T-helper 17 cell (primary cell): ENCODE measurements at regions not wholly inside any gene's neighbourhood (a gene's known extent, or its start where the extent isn't known, plus 50 kb on each side); places are given as distances from the start of the nearest gene placed in this dataset.

Experiments used
- ATAC-seq: fragments of 150-1000 bp; cut with Tn5 transposase; 2 replicates; pipeline ENCODE4 v1.10.0; 2021; ENCODE audit warnings: mild to moderate bottlenecking, moderate library complexity
- DNase-seq, 3 donors: peaks; one replicate each; pipeline versions ENCODE4 v3.0.0 to v3.0.0-alpha.2; 2020 to 2021
- H3K9me3 ChIP-seq: one replicate; pipeline ENCODE4 v1.7.0; 2013; ENCODE audit warnings: low read length, mild to moderate bottlenecking; ENCODE audit not compliant: control insufficient read depth, poor library complexity, severe bottlenecking
- H3K27ac Mint-ChIP-seq: one replicate; pipeline ENCODE4 v1.8.0; 2022; ENCODE audit warnings: mild to moderate bottlenecking, moderate library complexity, mixed read lengths
- H3K27me3 Mint-ChIP-seq: one replicate; pipeline ENCODE4 v1.8.0; 2022; ENCODE audit warnings: mixed read lengths
- H3K36me3 Mint-ChIP-seq: one replicate; pipeline ENCODE4 v1.8.0; 2022; ENCODE audit warnings: low read depth, mixed read lengths
- H3K4me1 Mint-ChIP-seq: one replicate; pipeline ENCODE4 v1.8.0; 2022; ENCODE audit warnings: mild to moderate bottlenecking, mixed read lengths
- H3K4me3 Mint-ChIP-seq: one replicate; pipeline ENCODE4 v1.8.0; 2022; ENCODE audit warnings: mild to moderate bottlenecking, moderate library complexity, mixed read lengths

DNA sequence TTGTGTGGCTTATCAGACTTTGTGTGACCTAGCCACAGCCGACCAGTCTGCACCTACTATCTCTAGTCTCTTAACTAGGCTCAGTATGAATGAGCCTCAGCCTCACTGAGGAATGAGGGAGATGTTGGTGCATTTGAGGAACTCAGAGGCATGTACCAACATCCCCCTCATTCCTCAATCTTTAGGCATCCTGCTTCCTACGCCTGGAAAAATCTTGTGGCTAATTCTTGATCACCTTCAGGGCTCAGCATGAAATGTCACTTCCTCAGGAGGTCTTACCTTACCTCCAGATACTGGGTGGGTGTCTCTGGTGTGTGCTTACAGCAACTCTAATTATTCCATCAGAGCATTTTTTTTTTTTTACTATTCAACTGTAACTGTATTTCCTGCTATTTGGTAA is 148.8 kb upstream of the TMCC3 start:
- H3K4me1 Mint-ChIP-seq, result peaks cover 5% of the 10 kb centered on the region
- H3K27ac Mint-ChIP-seq, result no peak overlapping the region
- peaks cover 28% of the 10 kb centered on the region for H3K27me3 Mint-ChIP-seq
- ATAC-seq (no peak), DNase-seq (no peak)
- no peaks in the 10 kb centered on the region for H3K9me3 ChIP-seq
- no peak overlapping the region for H3K4me3 Mint-ChIP-seq
- H3K36me3 Mint-ChIP-seq, result no peaks in the 10 kb centered on the region

- Mint-ChIP-seq H3K4me3 (no peak overlapping the region), H3K27ac (no peak overlapping the region), H3K36me3 (no peaks in the 10 kb centered on the region), H3K4me1 (peaks cover 5% of the 10 kb centered on the region), H3K27me3 (peaks cover 26% of the 10 kb centered on the region)
- ATAC-seq, result no peak
- no peaks in the 10 kb centered on the region for H3K9me3 ChIP-seq
- DNase-seq, result no peak
Observed at GRCh38 chr12:94798113-94798512, 147.8 kb upstream of the TMCC3 start.

GRCh38 chr12:94795520-94795919 is 145.2 kb upstream of the TMCC3 start:
- DNase-seq (no peak), ATAC-seq (no peak)
- Mint-ChIP-seq H3K27ac (no peak overlapping the region), H3K4me3 (no peak overlapping the region), H3K27me3 (peaks cover 18% of the 10 kb centered on the region), H3K36me3 (no peaks in the 10 kb centered on the region), H3K4me1 (peaks cover 5% of the 10 kb centered on the region)
- no peaks in the 10 kb centered on the region for H3K9me3 ChIP-seq

DNA sequence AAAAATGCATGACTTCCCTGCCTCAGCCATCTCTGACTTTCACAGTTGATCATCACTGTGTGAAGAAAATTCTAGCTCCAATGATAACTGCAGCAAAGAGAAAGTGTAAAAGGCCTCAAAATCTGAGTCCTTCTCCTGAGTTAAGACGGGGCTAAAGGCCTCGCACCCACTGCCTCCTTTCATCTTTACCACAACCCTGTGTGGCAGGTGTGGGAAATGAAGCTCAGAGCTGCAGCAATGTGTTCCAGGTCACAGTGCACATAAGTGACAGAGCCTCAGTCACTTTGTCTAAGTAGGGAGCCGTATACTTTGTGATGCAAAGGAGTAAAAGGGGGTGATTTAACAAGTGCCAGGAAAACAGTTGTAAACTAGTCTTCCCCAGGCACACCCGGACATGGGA is 144.7 kb upstream of the TMCC3 start:
- Mint-ChIP-seq H3K4me1 (peaks cover 9% of the 10 kb centered on the region), H3K27me3 (peaks cover 17% of the 10 kb centered on the region), H3K4me3 (no peak overlapping the region), H3K27ac (no peak overlapping the region), H3K36me3 (no peaks in the 10 kb centered on the region)
- no peak for DNase-seq
- no peaks in the 10 kb centered on the region for H3K9me3 ChIP-seq
- no peak for ATAC-seq

DNA sequence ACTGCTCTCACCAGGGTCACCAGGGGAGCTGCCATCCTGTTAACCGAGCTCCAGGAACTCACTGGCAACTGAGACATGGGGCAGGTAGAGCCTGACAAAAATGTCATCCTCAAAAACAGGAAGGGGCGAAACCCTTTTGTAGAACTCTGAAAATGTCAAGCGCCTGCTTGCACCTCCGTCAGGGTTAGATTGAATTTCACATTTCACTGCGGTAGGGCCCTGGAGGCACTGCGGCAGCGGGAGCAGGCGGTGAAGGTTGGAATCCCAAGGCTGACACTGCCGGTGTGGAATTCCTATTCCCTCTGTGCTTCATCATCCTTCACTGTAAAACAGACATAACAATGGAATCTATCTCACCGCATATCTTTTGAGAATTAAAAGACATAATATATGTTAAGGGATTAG is 142.8 kb upstream of the TMCC3 start:
- no peaks in the 10 kb centered on the region for H3K9me3 ChIP-seq
- H3K4me3 Mint-ChIP-seq, result no peak overlapping the region
- no peak for ATAC-seq
- H3K4me1 Mint-ChIP-seq, result peaks cover 9% of the 10 kb centered on the region
- H3K27ac Mint-ChIP-seq, result no peak overlapping the region
- peaks cover 16% of the 10 kb centered on the region for H3K27me3 Mint-ChIP-seq
- H3K36me3 Mint-ChIP-seq, result no peaks in the 10 kb centered on the region
- DNase-seq, result no peak

DNA sequence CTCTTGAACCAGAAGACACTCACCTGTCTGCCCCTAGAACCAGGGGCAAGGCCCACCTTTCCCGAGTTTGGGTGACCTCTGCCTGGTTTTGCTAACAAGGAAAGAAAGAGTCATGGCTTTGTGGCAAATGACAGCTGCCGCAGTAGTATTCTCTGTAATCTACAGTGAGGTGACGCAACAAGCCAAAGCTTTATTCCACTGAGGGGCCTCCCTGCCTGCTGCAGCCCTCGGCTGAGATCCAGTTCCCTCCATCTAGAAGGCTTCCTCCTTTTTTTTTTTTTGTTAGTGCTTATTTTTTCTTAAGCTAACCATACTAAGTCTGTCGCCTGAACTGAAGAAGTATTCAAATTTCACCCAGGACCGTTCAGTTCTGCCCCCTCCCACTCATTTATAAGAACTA is 142.3 kb upstream of the TMCC3 start:
- no peaks in the 10 kb centered on the region for H3K36me3 Mint-ChIP-seq
- DNase-seq, result no peak
- peaks cover 7% of the 10 kb centered on the region for H3K4me1 Mint-ChIP-seq
- ATAC-seq, result no peak
- no peaks in the 10 kb centered on the region for H3K9me3 ChIP-seq
- H3K27ac Mint-ChIP-seq, result no peak overlapping the region
- H3K27me3 Mint-ChIP-seq, result peaks cover 13% of the 10 kb centered on the region
- H3K4me3 Mint-ChIP-seq, result no peak overlapping the region

GRCh38 chr12:94791933-94792332 is 141.6 kb upstream of the TMCC3 start:
- H3K27ac Mint-ChIP-seq, result no peak overlapping the region
- peaks cover 7% of the 10 kb centered on the region for H3K4me1 Mint-ChIP-seq
- no peak for ATAC-seq
- H3K27me3 Mint-ChIP-seq, result peaks cover 13% of the 10 kb centered on the region
- DNase-seq, result no peak
- no peaks in the 10 kb centered on the region for H3K36me3 Mint-ChIP-seq
- no peak overlapping the region for H3K4me3 Mint-ChIP-seq
- H3K9me3 ChIP-seq, result no peaks in the 10 kb centered on the region

DNA sequence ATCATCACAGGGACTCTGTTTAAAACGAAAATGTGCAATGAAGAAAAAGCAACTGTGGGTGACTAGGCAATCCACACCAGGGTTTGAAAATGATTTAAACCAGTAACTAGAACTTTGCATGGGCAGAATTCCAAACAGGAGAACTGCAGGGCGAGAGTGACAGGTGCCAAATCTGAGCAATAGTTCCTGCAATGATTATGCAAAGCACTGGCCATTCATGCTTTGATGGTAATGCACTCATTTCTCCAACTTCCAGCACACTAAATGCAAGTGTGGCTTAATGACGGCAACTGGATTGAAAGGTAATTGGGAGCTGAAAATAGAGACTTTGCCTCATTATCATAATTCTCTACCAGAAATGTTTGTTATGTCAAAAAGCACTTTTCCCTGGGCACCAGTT is 140.5 kb upstream of the TMCC3 start:
- H3K4me1 Mint-ChIP-seq, result peaks cover 7% of the 10 kb centered on the region
- no peaks in the 10 kb centered on the region for H3K36me3 Mint-ChIP-seq
- no peak for DNase-seq
- H3K27ac Mint-ChIP-seq, result no peak overlapping the region
- no peak overlapping the region for H3K4me3 Mint-ChIP-seq
- no peaks in the 10 kb centered on the region for H3K9me3 ChIP-seq
- H3K27me3 Mint-ChIP-seq, result peaks cover 13% of the 10 kb centered on the region
- no peak for ATAC-seq

- Mint-ChIP-seq H3K4me1 (peaks cover 7% of the 10 kb centered on the region), H3K4me3 (no peak overlapping the region), H3K27me3 (peaks cover 13% of the 10 kb centered on the region), H3K27ac (no peak overlapping the region), H3K36me3 (no peaks in the 10 kb centered on the region)
- ATAC-seq, result no peak
- no peak for DNase-seq
- no peaks in the 10 kb centered on the region for H3K9me3 ChIP-seq
Observed at GRCh38 chr12:94790370-94790769, 140.0 kb upstream of the TMCC3 start.

- Mint-ChIP-seq H3K4me1 (peaks cover 4% of the 10 kb centered on the region), H3K27me3 (peaks cover 9% of the 10 kb centered on the region), H3K27ac (no peak overlapping the region), H3K36me3 (no peaks in the 10 kb centered on the region), H3K4me3 (no peak overlapping the region)
- DNase-seq (no peak), ATAC-seq (no peak)
- no peaks in the 10 kb centered on the region for H3K9me3 ChIP-seq
Observed at GRCh38 chr12:94789510-94790225, 139.3 kb upstream of the TMCC3 start.

GRCh38 chr12:94788298-94788697 is 137.9 kb upstream of the TMCC3 start:
- DNase-seq (no peak), ATAC-seq (no peak)
- Mint-ChIP-seq H3K27ac (no peak overlapping the region), H3K36me3 (no peaks in the 10 kb centered on the region), H3K27me3 (peaks cover 13% of the 10 kb centered on the region), H3K4me3 (no peak overlapping the region), H3K4me1 (peaks cover 4% of the 10 kb centered on the region)
- no peaks in the 10 kb centered on the region for H3K9me3 ChIP-seq

DNA sequence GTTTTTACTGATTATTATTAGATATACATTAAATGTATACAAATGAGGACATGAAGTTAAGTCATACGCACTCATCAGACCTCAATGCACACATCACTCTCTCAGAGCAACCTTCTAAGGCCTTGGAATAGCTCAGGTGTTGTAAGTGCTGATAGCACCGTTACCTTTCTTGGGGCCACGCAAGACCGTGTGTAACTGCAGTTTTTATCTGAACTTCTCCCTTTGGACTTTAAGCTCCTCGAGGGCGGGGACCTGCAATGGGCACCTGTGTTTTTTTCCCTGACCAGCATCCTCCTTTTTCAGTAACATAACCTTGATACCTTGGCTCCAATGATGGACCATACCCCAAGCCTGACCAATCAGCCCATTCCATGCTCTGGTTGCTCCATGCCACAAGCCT is 136.5 kb upstream of the TMCC3 start:
- H3K4me3 Mint-ChIP-seq, result no peak overlapping the region
- no peak overlapping the region for H3K27ac Mint-ChIP-seq
- H3K27me3 Mint-ChIP-seq, result peaks cover 26% of the 10 kb centered on the region
- peaks cover 2% of the 10 kb centered on the region for H3K36me3 Mint-ChIP-seq
- DNase-seq (no peak), ATAC-seq (no peak)
- no peaks in the 10 kb centered on the region for H3K9me3 ChIP-seq
- H3K4me1 Mint-ChIP-seq, result peaks cover 4% of the 10 kb centered on the region

DNA sequence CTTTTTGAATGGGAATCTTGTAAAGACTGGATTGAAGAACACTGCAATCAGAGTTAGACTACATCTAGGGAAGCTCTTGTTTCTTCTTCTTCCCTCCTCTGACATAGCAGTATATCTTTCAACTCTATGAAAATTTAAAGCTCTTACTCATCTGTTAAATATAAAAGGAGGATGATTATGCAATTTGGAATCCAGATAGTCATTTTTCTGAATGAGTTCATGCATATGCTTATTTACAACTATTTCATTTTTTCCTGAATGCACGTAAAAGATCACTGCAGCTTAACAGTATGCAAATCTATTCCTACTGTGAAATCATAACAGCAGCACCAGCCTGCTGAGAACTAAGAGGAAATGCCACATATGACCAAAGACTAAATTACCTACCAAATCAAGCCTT is 133.5 kb upstream of the TMCC3 start:
- no peak overlapping the region for H3K27ac Mint-ChIP-seq
- H3K4me1 Mint-ChIP-seq, result no peaks in the 10 kb centered on the region
- ATAC-seq, result no peak
- H3K27me3 Mint-ChIP-seq, result peaks cover 32% of the 10 kb centered on the region
- peaks cover 2% of the 10 kb centered on the region for H3K36me3 Mint-ChIP-seq
- DNase-seq, result no peak
- no peaks in the 10 kb centered on the region for H3K9me3 ChIP-seq
- H3K4me3 Mint-ChIP-seq, result no peak overlapping the region

DNA sequence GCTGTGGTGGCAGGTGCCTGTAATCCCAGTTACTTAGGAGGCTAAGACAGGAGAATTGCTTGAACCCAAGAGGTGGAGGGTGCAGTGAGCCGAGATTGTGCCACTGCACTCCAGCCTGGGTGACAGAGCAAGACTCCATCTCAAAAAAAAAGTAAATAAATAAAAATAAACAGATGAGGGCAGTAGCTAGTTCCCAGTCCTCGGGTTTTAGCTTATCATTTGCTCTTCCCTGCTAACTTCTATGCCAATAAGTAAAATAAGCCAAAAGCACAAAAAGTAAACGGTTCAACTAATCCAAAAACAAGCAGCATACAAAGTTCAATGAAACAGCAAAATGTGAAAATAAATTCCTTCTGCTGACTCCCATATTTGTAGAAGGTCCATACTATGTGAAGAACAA is 133.0 kb upstream of the TMCC3 start:
- DNase-seq (no peak), ATAC-seq (no peak)
- Mint-ChIP-seq H3K36me3 (peaks cover 2% of the 10 kb centered on the region), H3K4me3 (no peak overlapping the region), H3K4me1 (no peaks in the 10 kb centered on the region), H3K27me3 (peaks cover 32% of the 10 kb centered on the region), H3K27ac (no peak overlapping the region)
- H3K9me3 ChIP-seq, result no peaks in the 10 kb centered on the region
